HT-29 (cell line): ENCODE measurements at regions not wholly inside any gene's neighbourhood (a gene's known extent, or its start where the extent isn't known, plus 50 kb on each side); places are given as distances from the start of the nearest gene placed in this dataset.

Experiments used
- DNase-seq: peaks from one replicate; pipeline ENCODE4 v3.0.0-alpha.2; 2015; ENCODE audit warnings: low spot score

- no peak for DNase-seq
These were observed 50.8 kb upstream of the PDZD8 start for GRCh38 chr10:117425974-117426566.

- DNase-seq, result no peak
These were observed 49.8 kb upstream of the PDZD8 start for GRCh38 chr10:117424883-117425649.
